MM.1S (cell line): ENCODE measurements at regions not wholly inside any gene's neighbourhood (a gene's known extent, or its start where the extent isn't known, plus 50 kb on each side); places are given as distances from the start of the nearest gene placed in this dataset.

Source experiments
- DNase-seq: peaks from one replicate; pipeline ENCODE4 v3.0.0-alpha.2; 2015
- H2AFZ ChIP-seq: fragments of 300-600 bp; sonication (generic); 2 replicates; pipeline ENCODE4 v1.6.0; 2016; ENCODE audit warnings: antibody characterized with exemption, low read length
- H3F3A ChIP-seq: fragments of 300-600 bp; sonication (generic); 2 replicates; pipeline ENCODE4 v1.6.1; 2016; ENCODE audit warnings: mild to moderate bottlenecking, antibody characterized with exemption, low read length, moderate library complexity, mixed read lengths; ENCODE audit not compliant: insufficient read depth
- H3K27ac ChIP-seq: fragments of 300-600 bp; sonication (generic); 2 replicates; pipeline ENCODE4 v1.5.1; 2016; ENCODE audit warnings: mild to moderate bottlenecking, low read length
- H3K27me3 ChIP-seq: fragments of 300-600 bp; sonication (generic); replicated peaks from 2 replicates; pipeline ENCODE4 v1.6.0; 2016; ENCODE audit warnings: low read length; ENCODE audit not compliant: insufficient read depth
- H3K36me3 ChIP-seq: fragments of 300-600 bp; sonication (generic); replicated peaks from 2 replicates; pipeline ENCODE4 v1.6.1; 2016; ENCODE audit warnings: mild to moderate bottlenecking, low read length, mixed read lengths; ENCODE audit not compliant: insufficient read depth
- H3K4me1 ChIP-seq: fragments of 300-600 bp; sonication (generic); 2 replicates; pipeline ENCODE4 v1.6.1; 2016; ENCODE audit warnings: low read length, mixed read lengths
- H3K4me2 ChIP-seq: fragments of 300-600 bp; sonication (generic); 2 replicates; pipeline ENCODE4 v1.6.0; 2016; ENCODE audit warnings: low read depth, low read length
- H3K4me3 ChIP-seq: fragments of 300-600 bp; sonication (generic); 2 replicates; pipeline ENCODE4 v1.5.1; 2016; ENCODE audit warnings: low read length, mixed read lengths
- H3K79me2 ChIP-seq: fragments of 300-600 bp; sonication (generic); 2 replicates; pipeline ENCODE4 v1.6.1; 2016; ENCODE audit warnings: mixed run types, low read length, mixed read lengths
- H3K9ac ChIP-seq: fragments of 300-600 bp; sonication (generic); 2 replicates; pipeline ENCODE4 v1.6.1; 2016; ENCODE audit warnings: low read length, mixed read lengths
- H3K9me2 ChIP-seq: fragments of 300-600 bp; sonication (generic); replicated peaks from 2 replicates; pipeline ENCODE4 v1.6.1; 2016; ENCODE audit warnings: mild to moderate bottlenecking, low read length, mixed read lengths; ENCODE audit not compliant: insufficient read depth
- H3K9me3 ChIP-seq: fragments of 300-600 bp; sonication (generic); replicated peaks from 2 replicates; pipeline ENCODE4 v1.6.1; 2016; ENCODE audit warnings: mild to moderate bottlenecking, low read length, mixed read lengths; ENCODE audit not compliant: insufficient read depth
- H4K20me1 ChIP-seq: fragments of 300-600 bp; sonication (generic); 2 replicates; pipeline ENCODE4 v1.6.1; 2016; ENCODE audit warnings: mild to moderate bottlenecking, low read length, moderate library complexity, mixed read lengths; ENCODE audit not compliant: insufficient read depth
- EZH2 ChIP-seq: fragments of 300-600 bp; sonication (generic); optimal IDR thresholded peaks from 2 replicates; pipeline ENCODE3; 2017; ENCODE audit warnings: low read depth, mild to moderate bottlenecking, antibody characterized with exemption, low read length, mixed read lengths
- EZH2phosphoT487 ChIP-seq: fragments of 300-600 bp; sonication (generic); IDR thresholded peaks from 2 replicates; pipeline ENCODE4 v1.6.1; 2018; ENCODE audit warnings: antibody characterized with exemption, low read length
- TF ChIP-seq, protein P1 (sequence below): fragments of 300-600 bp; sonication (generic); IDR thresholded peaks from 2 replicates; pipeline ENCODE4 v1.5.1; 2016; ENCODE audit warnings: antibody characterized with exemption, low read length, mixed read lengths

- H3K79me2 ChIP-seq = no peaks in the 10 kb centered on the region
- TF ChIP-seq EZH2phosphoT487 (no peak), EZH2 (no peak)
- TF ChIP-seq, protein P1, sequence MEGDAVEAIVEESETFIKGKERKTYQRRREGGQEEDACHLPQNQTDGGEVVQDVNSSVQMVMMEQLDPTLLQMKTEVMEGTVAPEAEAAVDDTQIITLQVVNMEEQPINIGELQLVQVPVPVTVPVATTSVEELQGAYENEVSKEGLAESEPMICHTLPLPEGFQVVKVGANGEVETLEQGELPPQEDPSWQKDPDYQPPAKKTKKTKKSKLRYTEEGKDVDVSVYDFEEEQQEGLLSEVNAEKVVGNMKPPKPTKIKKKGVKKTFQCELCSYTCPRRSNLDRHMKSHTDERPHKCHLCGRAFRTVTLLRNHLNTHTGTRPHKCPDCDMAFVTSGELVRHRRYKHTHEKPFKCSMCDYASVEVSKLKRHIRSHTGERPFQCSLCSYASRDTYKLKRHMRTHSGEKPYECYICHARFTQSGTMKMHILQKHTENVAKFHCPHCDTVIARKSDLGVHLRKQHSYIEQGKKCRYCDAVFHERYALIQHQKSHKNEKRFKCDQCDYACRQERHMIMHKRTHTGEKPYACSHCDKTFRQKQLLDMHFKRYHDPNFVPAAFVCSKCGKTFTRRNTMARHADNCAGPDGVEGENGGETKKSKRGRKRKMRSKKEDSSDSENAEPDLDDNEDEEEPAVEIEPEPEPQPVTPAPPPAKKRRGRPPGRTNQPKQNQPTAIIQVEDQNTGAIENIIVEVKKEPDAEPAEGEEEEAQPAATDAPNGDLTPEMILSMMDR = no peak
- no peaks in the 10 kb centered on the region for H3K9me2 ChIP-seq
- H3F3A ChIP-seq = no peaks in the 10 kb centered on the region
- H4K20me1 ChIP-seq = no peaks in the 10 kb centered on the region
- H3K4me1 ChIP-seq = no peaks in the 10 kb centered on the region
- DNase-seq = no peak
- no peak overlapping the region for H3K4me3 ChIP-seq
- no peaks in the 10 kb centered on the region for H3K9me3 ChIP-seq
- no peak overlapping the region for H2AFZ ChIP-seq
- H3K4me2 ChIP-seq = no peak overlapping the region
- no peak overlapping the region for H3K27ac ChIP-seq
- H3K27me3 ChIP-seq = no peaks in the 10 kb centered on the region
- no peaks in the 10 kb centered on the region for H3K36me3 ChIP-seq
- no peak overlapping the region for H3K9ac ChIP-seq
These were observed 222.5 kb upstream of the CNTN1 start for GRCh38 chr12:40469736-40470135.

DNA sequence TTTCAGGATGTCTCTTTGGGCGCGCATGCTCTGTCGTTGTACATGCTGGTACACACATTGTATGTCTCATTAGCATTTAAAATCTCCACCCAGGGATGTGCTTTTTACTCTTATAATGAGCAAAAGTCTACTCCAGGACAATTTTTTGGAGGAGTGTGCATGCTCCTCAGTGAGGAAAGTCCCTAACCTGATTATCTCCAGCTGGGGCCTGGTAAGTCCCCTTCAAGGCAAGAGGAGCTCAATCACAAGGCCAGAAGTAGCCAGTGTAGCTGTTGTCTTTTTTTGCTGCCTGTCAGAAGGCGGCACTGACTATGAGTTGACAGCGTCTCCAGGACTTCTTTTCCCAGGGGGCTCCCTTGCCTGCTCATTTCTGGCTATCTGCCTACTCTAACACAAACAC lies 218.3 kb upstream of the CNTN1 start:
- Histone ChIP-seq H4K20me1 (no peaks in the 10 kb centered on the region), H3F3A (no peaks in the 10 kb centered on the region), H2AFZ (no peak overlapping the region), H3K9me3 (no peaks in the 10 kb centered on the region), H3K79me2 (no peaks in the 10 kb centered on the region), H3K4me2 (no peak overlapping the region), H3K9ac (no peak overlapping the region), H3K4me3 (no peak overlapping the region), H3K27ac (no peak overlapping the region), H3K27me3 (no peaks in the 10 kb centered on the region), H3K4me1 (no peaks in the 10 kb centered on the region), H3K9me2 (no peaks in the 10 kb centered on the region), H3K36me3 (no peaks in the 10 kb centered on the region)
- no peak for DNase-seq
- TF ChIP-seq EZH2phosphoT487 = no peak
- TF ChIP-seq, protein P1 = no peak
- no peak for TF ChIP-seq EZH2

GRCh38 chr12:40474630-40475029 lies 217.6 kb upstream of the CNTN1 start:
- no peak for DNase-seq
- Histone ChIP-seq H4K20me1 (no peaks in the 10 kb centered on the region), H3K79me2 (no peaks in the 10 kb centered on the region), H3K9me2 (no peaks in the 10 kb centered on the region), H3K4me3 (no peak overlapping the region), H3K4me2 (no peak overlapping the region), H3K4me1 (no peaks in the 10 kb centered on the region), H3K9me3 (no peaks in the 10 kb centered on the region), H3K9ac (no peak overlapping the region), H3F3A (no peaks in the 10 kb centered on the region), H3K27ac (no peak overlapping the region), H2AFZ (no peak overlapping the region), H3K27me3 (no peaks in the 10 kb centered on the region), H3K36me3 (no peaks in the 10 kb centered on the region)
- no peak for TF ChIP-seq EZH2phosphoT487
- TF ChIP-seq EZH2 = no peak
- TF ChIP-seq, protein P1 = no peak
